GM12864 (cell line): ENCODE measurements at regions not wholly inside any gene's neighbourhood (a gene's known extent, or its start where the extent isn't known, plus 50 kb on each side); places are given as distances from the start of the nearest gene placed in this dataset.

ENCODE experiments used
- DNase-seq: peaks from one replicate; pipeline ENCODE4 v3.0.0-alpha.2; 2011; ENCODE audit warnings: low read depth
- H3K4me3 ChIP-seq: 2 replicates; pipeline ENCODE4 v1.5.1; 2011; ENCODE audit warnings: mild to moderate bottlenecking, low read depth, low read length, control low read depth
- CTCF ChIP-seq: IDR thresholded peaks from 2 replicates; pipeline ENCODE4 v1.5.1; 2011; ENCODE audit warnings: low read depth, mild to moderate bottlenecking, moderate library complexity, low read length, control low read depth, inconsistent platforms; ENCODE audit errors: missing control alignments

- DNase-seq = no peak
- no peak for TF ChIP-seq CTCF
- H3K4me3 ChIP-seq = no peak overlapping the region
Measured at GRCh38 chr20:22802296-22802695, 217.9 kb upstream of the FOXA2 start.

- no peak for TF ChIP-seq CTCF
- H3K4me3 ChIP-seq = no peak overlapping the region
- DNase-seq = no peak
Measured at GRCh38 chr20:22805219-22805618, 220.8 kb upstream of the FOXA2 start.

GRCh38 chr20:22805996-22806395, 221.6 kb upstream of the FOXA2 start:
- no peak overlapping the region for H3K4me3 ChIP-seq
- no peak for TF ChIP-seq CTCF
- DNase-seq = no peak

- no peak overlapping the region for H3K4me3 ChIP-seq
- TF ChIP-seq CTCF = no peak
- DNase-seq = no peak
Measured at GRCh38 chr20:22807045-22807444, 222.7 kb upstream of the FOXA2 start.

GRCh38 chr20:22807646-22808244, 223.4 kb upstream of the FOXA2 start:
- H3K4me3 ChIP-seq = no peak overlapping the region
- no peak for DNase-seq
- no peak for TF ChIP-seq CTCF

- TF ChIP-seq CTCF = no peak
- no peak for DNase-seq
- H3K4me3 ChIP-seq = no peak overlapping the region
Measured at GRCh38 chr20:22808628-22809027, 224.3 kb upstream of the FOXA2 start.

- H3K4me3 ChIP-seq = no peak overlapping the region
- no peak for DNase-seq
- no peak for TF ChIP-seq CTCF
Measured at GRCh38 chr20:22810030-22810429, 225.1 kb upstream of the SSTR4 start.
